GM23338 (cell line): ENCODE measurements at regions not wholly inside any gene's neighbourhood (a gene's known extent, or its start where the extent isn't known, plus 50 kb on each side); places are given as distances from the start of the nearest gene placed in this dataset.

Experiments used
- ATAC-seq: fragments of 200-7000 bp; cut with Tn5 transposase; 3 replicates; pipeline ENCODE4 v1.9.1; 2020
- DNase-seq: peaks from one replicate; pipeline ENCODE4 v3.0.0-alpha.2; 2015; ENCODE audit warnings: low spot score
- H2AFZ ChIP-seq: fragments of 200-600 bp; sonication (generic); 2 replicates; pipeline ENCODE4 v1.8.0; 2016; ENCODE audit warnings: antibody characterized with exemption, mild to moderate bottlenecking, moderate library complexity
- H3F3A ChIP-seq: fragments of 200-600 bp; sonication (generic); replicated peaks from 2 replicates; pipeline ENCODE4 v1.8.0; 2017; ENCODE audit warnings: antibody characterized with exemption, mixed run types, low read depth
- H3K27ac ChIP-seq: fragments of 200-600 bp; sonication (generic); 2 replicates; pipeline ENCODE4 v1.6.1; 2016; ENCODE audit warnings: low read depth
- H3K27me3 ChIP-seq: fragments of 200-600 bp; sonication (generic); 2 replicates; pipeline ENCODE4 v1.8.0; 2016; ENCODE audit warnings: mild to moderate bottlenecking, mixed run types, moderate library complexity; ENCODE audit not compliant: insufficient read depth
- H3K36me3 ChIP-seq: fragments of 200-600 bp; sonication (generic); 2 replicates; pipeline ENCODE4 v1.8.0; 2016; ENCODE audit warnings: mild to moderate bottlenecking; ENCODE audit not compliant: insufficient read depth
- H3K4me1 ChIP-seq: fragments of 200-600 bp; sonication (generic); 2 replicates; pipeline ENCODE4 v1.8.0; 2016; ENCODE audit warnings: mild to moderate bottlenecking, moderate library complexity; ENCODE audit not compliant: insufficient read depth
- H3K4me2 ChIP-seq: fragments of 200-600 bp; sonication (generic); 2 replicates; pipeline ENCODE4 v1.7.1; 2017; ENCODE audit warnings: mixed run types
- H3K4me3 ChIP-seq: fragments of 200-600 bp; sonication (generic); 2 replicates; pipeline ENCODE4 v1.6.1; 2016; ENCODE audit warnings: mixed run types
- H3K79me2 ChIP-seq: fragments of 200-600 bp; sonication (generic); replicated peaks from 2 replicates; pipeline ENCODE4 v1.8.0; 2017; ENCODE audit warnings: mild to moderate bottlenecking; ENCODE audit not compliant: insufficient read depth
- H3K9me2 ChIP-seq: fragments of 200-600 bp; sonication (generic); 2 replicates; pipeline ENCODE4 v1.8.0; 2017; ENCODE audit not compliant: insufficient read depth
- H4K20me1 ChIP-seq: fragments of 200-600 bp; sonication (generic); replicated peaks from 2 replicates; pipeline ENCODE4 v1.8.0; 2017; ENCODE audit warnings: mild to moderate bottlenecking; ENCODE audit not compliant: insufficient read depth
- H3K27ac Mint-ChIP-seq: 2 replicates; pipeline ENCODE4 v1.8.0; 2020; ENCODE audit warnings: inconsistent platforms, mild to moderate bottlenecking, moderate library complexity, mixed read lengths
- H3K27me3 Mint-ChIP-seq: 3 replicates; pipeline ENCODE4 v1.8.0; 2022; ENCODE audit warnings: low read depth, mild to moderate bottlenecking, moderate library complexity, mixed read lengths, inconsistent platforms; ENCODE audit not compliant: insufficient read depth, poor library complexity
- H3K36me3 Mint-ChIP-seq: 3 replicates; pipeline ENCODE4 v1.8.0; 2021; ENCODE audit warnings: low read depth, mild to moderate bottlenecking, inconsistent platforms, moderate library complexity, mixed read lengths
- H3K4me1 Mint-ChIP-seq: 3 replicates; pipeline ENCODE4 v1.8.0; 2020; ENCODE audit warnings: mild to moderate bottlenecking, inconsistent platforms, mixed read lengths
- H3K4me3 Mint-ChIP-seq: 3 replicates; pipeline ENCODE4 v1.8.0; 2021; ENCODE audit warnings: moderate library complexity, mild to moderate bottlenecking, inconsistent platforms, mixed read lengths
- H3K9me3 Mint-ChIP-seq: 3 replicates; pipeline ENCODE4 v1.8.0; 2020; ENCODE audit warnings: moderate library complexity, mild to moderate bottlenecking, inconsistent platforms, mixed read lengths
- CREB1 ChIP-seq: fragments of 250-450 bp; sonication (Bioruptor Pico); IDR thresholded peaks from 2 replicates; pipeline ENCODE4 v1.5.0; 2020; ENCODE audit warnings: low read depth, mild to moderate bottlenecking, moderate library complexity
- CTCF ChIP-seq, 2 experiments: fragments of 200-600 bp in 1 of 2; sonication (generic) in 1 of 2; conservative IDR thresholded peaks; 2 replicates each; pipeline versions ENCODE4 v1.5.1 to v1.6.1; 2016 to 2017; ENCODE audit warnings: antibody characterized with exemption in 2 of 2, low read depth in 2 of 2, mild to moderate bottlenecking in 2 of 2, moderate library complexity in 1 of 2
- EZH2 ChIP-seq: fragments of 200-600 bp; sonication (generic); IDR thresholded peaks from one replicate; pipeline ENCODE4 v1.8.0; 2017; ENCODE audit warnings: antibody characterized with exemption, mild to moderate bottlenecking, low read depth; ENCODE audit not compliant: unreplicated experiment
- REST ChIP-seq: IDR thresholded peaks from one replicate; pipeline ENCODE4 v1.6.1; 2018; ENCODE audit warnings: antibody characterized with exemption; ENCODE audit not compliant: unreplicated experiment
- ZNF114 ChIP-seq: fragments of 250-450 bp; sonication (Bioruptor Pico); IDR thresholded peaks from 2 replicates; pipeline ENCODE4 v1.5.0; 2020; ENCODE audit warnings: mild to moderate bottlenecking, moderate library complexity
- ZNF462 ChIP-seq: fragments of 250-450 bp; sonication (Bioruptor Pico); IDR thresholded peaks from 2 replicates; pipeline ENCODE4 v1.5.0; 2020; ENCODE audit warnings: mild to moderate bottlenecking, moderate library complexity

- peaks cover 12% of the 10 kb centered on the region; the same call in 2 of the 3 replicates for H3K4me1 Mint-ChIP-seq
- H3K27ac Mint-ChIP-seq = no peak overlapping the region
- DNase-seq (no peak), ATAC-seq (no peak)
- TF ChIP-seq REST (no peak), CTCF (conservative IDR thresholded peaks at IDR 0.05; ENCODE audit: low read depth in 2 of 2) (no peak), EZH2 (no peak), CREB1 (CRISPR knock-in tag) (no peak), ZNF114 (CRISPR knock-in tag) (no peak), ZNF462 (no peak)
- Histone ChIP-seq H2AFZ (no peak overlapping the region), H3K9me2 (no peaks in the 10 kb centered on the region), H3K4me2 (no peak overlapping the region), H3K27me3 (no peaks in the 10 kb centered on the region), H3K4me3 (no peak overlapping the region), H3K79me2 (no peaks in the 10 kb centered on the region), H3K36me3 (no peaks in the 10 kb centered on the region), H3F3A (no peaks in the 10 kb centered on the region), H4K20me1 (no peaks in the 10 kb centered on the region), H3K27ac (no peak overlapping the region), H3K4me1 (no peaks in the 10 kb centered on the region)
- no peaks in the 10 kb centered on the region for H3K36me3 Mint-ChIP-seq
- no peak overlapping the region for H3K4me3 Mint-ChIP-seq
- no peaks in the 10 kb centered on the region for H3K9me3 Mint-ChIP-seq
- no peaks in the 10 kb centered on the region for H3K27me3 Mint-ChIP-seq
Measured at GRCh38 chrX:104347860-104348259, 93.1 kb upstream of the ESX1 start.
